Ovary (tissue), 3 donors: ENCODE measurements at regions not wholly inside any gene's neighbourhood (a gene's known extent, or its start where the extent isn't known, plus 50 kb on each side); places are given as distances from the start of the nearest gene placed in this dataset.

Source experiments
- CTCF ChIP-seq, 3 donors: fragments of 450-650 bp in 2 of 3; fragments of 200-600 bp in 1 of 3; IDR thresholded peaks; one replicate each; pipeline versions ENCODE4 v1.5.1 to v1.8.0; 2016 to 2022; ENCODE audit warnings: antibody characterized with exemption in 3 of 3, mild to moderate bottlenecking in 1 of 3
- EP300 ChIP-seq: sonication (generic); formaldehyde crosslinking; IDR thresholded peaks from one replicate; pipeline ENCODE4 v1.6.1; 2017; ENCODE audit warnings: antibody characterized with exemption
- POLR2A ChIP-seq: fragments of 450-650 bp; IDR thresholded peaks from one replicate; pipeline ENCODE4 v1.6.1; 2017; ENCODE audit warnings: antibody characterized with exemption, mild to moderate bottlenecking, moderate library complexity
- donor health status: DM: no; HTN: no; CAD: no.

- TF ChIP-seq POLR2A, result no peak
- TF ChIP-seq EP300, result no peak
- no peak for TF ChIP-seq CTCF (IDR thresholded peaks at IDR 0.05)
These were observed 58.7 kb upstream of the PCSK2 start for GRCh38 chr20:17168026-17168612.
